Retina (tissue), 1 donor: ENCODE measurements at regions not wholly inside any gene's neighbourhood (a gene's known extent, or its start where the extent isn't known, plus 50 kb on each side); places are given as distances from the start of the nearest gene placed in this dataset.
"Not testable (repeated sequence)": the region's sequence is repeated elsewhere in the genome, so short reads cannot be mapped to it uniquely, and the experiment has no call there.

Source experiments
- DNase-seq: peaks from one replicate; pipeline ENCODE4 v3.0.0-alpha.2; 2016

GRCh38 chr6:115873901-115874300 lies 186.8 kb downstream of the FRK start:
- DNase-seq = no peak

DNA sequence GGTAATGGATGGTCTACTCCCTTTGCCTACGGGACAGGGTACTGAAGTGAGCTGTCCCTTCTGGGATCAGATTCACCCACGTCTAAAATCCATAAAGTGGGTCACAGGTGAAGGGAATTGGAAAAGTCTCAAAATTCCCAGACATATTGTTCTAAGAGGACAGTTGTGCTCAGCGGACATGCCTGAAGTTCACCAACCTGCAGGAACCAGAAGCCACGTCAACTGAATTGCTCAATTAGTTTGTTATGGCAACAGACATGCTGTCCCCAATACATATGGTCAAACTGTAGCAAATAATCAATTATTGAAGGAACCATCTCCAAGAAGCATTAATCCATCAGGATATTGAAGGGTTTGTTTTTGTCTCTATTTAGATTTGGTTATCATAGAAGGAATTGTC lies 190.2 kb downstream of the FRK start:
- peak; percentile 41 for DNase-seq

GRCh38 chr6:115865914-115866313 lies 194.8 kb downstream of the FRK start:
- no peak for DNase-seq

DNA sequence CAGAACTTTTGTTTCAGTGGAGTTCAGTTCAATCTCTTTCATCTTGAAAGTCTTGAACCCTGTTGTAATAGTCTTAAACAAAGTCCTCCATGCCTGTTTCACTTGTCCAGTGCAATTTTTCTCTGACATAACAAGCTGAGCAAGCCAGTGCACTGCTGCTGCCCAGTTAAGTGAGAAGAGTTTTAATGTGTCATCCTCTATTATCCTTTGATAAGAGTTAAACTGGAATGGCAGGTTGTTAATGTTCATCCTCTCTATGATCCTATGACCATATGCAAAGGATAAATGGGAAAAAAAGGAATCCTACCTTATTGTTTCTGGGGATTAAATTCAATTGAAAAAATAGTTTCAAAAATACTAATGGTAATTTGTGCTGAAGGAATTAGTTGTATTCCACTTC lies 197.5 kb downstream of the FRK start:
- peak; percentile 68 for DNase-seq

- not testable (repeated sequence) for DNase-seq
These were observed 199.0 kb downstream of the FRK start for GRCh38 chr6:115861658-115862057.

GRCh38 chr6:115859577-115859976 lies 201.1 kb downstream of the FRK start:
- DNase-seq = not testable (repeated sequence)

DNA sequence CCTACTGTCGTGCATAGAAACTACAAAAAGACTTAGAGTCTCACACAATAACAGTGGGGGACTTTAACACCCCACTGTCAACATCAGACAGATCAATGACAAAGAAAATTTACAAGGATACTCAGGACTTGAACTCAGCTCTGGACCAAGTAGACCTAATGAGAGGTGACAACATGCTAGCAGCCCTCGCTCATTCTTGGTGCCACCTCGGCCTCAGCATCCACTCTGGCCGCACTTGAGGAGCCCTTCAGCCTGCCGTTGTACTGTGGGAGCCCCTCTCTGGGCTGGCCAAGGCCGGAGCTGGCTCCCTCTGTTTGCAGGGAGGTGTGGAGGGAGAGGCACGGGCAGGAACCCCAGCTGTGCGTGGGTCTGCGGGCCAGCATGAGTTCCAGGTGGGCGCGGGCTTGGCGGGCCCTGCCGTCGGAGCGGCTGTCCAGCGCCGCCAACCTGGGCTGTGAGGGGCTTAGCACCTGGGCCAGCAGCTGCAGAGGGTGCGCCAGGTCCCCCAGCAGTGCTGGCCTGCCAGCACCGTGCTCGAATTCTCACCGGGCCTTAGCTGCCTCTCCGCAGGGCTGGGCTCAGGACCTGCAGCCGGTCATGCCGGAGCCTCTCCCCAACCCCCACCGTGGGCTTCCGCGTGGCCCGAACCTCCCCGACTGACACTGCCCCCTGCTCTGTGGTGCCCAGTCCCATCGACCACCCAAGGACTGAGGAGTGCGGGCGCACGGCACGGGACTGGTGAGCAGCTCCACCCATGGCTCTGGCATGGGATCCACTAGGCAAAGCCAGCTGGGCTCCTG lies 205.6 kb downstream of the FRK start:
- DNase-seq = no peak

DNA sequence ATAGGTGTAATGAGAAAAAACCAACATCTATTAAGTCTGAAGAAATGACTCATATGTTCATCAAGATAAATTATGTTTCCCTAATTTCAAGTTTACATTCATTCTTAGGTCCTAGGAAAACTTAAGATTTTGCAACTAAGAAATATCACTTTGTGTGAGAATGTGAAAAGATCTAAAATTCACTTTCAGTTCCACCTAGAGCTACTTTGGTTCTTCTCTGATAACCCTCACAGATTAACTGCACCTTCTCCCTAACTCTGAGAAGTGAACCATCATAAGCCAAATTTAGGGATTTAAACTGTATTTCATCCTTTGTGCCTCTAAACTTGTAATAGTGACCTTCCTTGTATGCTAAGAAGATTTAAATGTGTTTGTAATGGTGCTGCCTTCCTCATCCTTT lies 213.0 kb downstream of the FRK start:
- no peak for DNase-seq

DNA sequence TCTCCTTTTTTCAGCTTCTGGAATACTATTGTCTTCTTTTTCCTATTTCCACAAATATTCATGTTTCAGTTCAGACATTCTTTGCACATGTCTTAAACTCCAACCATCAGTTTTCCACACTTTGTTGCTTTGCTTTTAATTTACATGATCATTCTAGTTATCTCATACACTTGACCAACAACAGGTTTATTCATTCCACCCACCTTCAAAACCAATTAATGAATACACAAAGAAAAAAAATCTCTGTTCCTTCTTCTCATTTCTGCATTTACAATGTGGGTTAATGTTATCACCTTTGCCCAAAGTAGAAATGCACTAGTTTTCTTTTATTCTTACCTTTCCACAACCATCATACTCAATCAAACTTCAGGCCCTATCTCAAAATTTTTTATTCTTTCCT lies 216.7 kb downstream of the FRK start:
- DNase-seq = no peak

DNA sequence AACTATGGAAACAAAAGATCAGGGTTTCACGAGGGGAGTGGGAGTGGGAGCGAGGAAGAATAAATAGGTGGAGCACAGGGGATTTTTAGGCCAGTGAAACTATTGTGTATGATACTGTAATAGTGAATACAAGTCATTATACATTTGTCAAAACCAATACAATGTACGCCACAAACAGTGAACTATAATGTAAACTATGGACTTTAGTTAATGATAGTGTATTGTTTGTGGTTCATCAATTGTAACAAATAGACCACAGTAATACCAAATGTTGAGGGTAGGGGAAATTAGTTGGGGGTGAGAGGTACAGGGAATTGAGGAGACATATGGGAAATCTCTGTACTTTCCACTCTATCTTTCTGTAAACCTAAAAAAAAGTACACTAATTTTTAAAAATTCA lies 218.4 kb downstream of the FRK start:
- no peak for DNase-seq

DNA sequence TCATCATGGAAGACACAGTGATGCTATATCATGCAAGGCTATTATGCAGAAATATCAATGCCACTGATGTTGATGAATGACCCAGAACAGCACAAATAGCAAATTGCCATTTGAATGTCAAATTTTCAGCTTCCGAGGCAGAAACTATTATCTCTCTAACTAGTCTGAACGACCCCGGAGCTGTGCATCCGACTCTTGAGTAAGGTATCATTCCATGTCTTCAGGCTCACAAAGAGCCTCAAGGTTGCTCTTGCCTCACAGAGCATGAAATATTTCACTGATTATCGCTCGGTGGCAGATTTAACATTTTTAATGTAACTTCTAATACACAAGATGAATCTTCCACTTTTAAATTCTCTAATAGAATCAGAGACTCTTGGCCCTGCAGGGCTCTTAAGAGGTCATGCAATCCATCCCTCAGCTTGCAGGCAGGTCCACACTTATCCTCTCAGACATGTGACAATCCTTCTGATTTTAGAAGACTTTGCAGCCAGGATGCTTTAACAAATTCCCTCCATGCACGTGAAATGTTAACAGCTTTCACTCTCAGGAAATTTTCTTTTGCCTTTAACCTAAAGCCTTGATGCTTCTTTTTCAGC lies 221.0 kb downstream of the FRK start:
- no peak for DNase-seq

- no peak for DNase-seq
These were observed 221.8 kb downstream of the FRK start for GRCh38 chr6:115838763-115839401.

- no peak for DNase-seq
These were observed 222.5 kb downstream of the FRK start for GRCh38 chr6:115838216-115838615.

GRCh38 chr6:115836374-115836773 lies 224.3 kb downstream of the FRK start:
- not testable (repeated sequence) for DNase-seq

DNA sequence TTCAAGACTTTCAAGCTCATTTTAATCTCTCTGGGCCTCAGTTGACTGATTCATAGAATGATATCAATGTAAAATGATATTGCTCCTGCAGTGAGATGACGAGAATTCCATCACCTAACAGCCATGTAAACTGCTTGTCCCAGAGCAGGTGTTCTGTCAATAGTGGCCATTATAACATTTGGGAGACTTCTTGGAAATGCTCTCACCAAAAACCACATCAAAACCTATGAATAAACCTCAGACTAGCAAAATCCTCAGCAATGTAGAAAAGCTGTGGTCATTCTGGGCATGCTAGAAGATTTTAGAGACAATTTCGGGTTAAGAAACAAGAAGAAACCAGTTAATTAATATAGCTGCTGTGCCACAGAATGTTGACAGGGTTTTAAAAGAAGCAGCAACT lies 225.4 kb downstream of the FRK start:
- DNase-seq = no peak

GRCh38 chr6:115834542-115834941 lies 226.1 kb downstream of the FRK start:
- not testable (repeated sequence) for DNase-seq

DNA sequence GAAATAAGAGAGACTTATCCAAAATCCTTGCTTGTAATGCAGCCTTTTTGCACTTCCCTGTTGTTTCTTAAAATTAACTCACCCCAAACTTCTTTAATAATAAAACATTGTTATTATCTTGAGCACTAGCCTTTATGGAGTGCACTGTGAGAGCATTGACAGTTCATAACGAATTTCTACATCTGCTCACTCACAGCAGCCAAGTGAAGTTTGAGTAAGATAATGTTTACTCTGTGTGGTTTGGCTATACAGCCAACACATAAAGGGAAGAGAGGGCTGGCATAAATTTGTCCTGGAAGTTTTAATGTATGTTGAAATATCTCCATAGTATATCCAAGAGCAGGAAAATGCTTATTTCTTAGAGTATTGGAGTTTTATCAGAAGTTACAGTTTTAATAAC lies 227.9 kb downstream of the FRK start:
- no peak for DNase-seq

GRCh38 chr6:115832186-115832585 lies 228.5 kb downstream of the FRK start:
- no peak for DNase-seq

GRCh38 chr6:115830895-115831294 lies 229.8 kb downstream of the FRK start:
- DNase-seq = no peak

GRCh38 chr6:115821798-115822197 lies 238.9 kb downstream of the FRK start:
- DNase-seq = no peak

DNA sequence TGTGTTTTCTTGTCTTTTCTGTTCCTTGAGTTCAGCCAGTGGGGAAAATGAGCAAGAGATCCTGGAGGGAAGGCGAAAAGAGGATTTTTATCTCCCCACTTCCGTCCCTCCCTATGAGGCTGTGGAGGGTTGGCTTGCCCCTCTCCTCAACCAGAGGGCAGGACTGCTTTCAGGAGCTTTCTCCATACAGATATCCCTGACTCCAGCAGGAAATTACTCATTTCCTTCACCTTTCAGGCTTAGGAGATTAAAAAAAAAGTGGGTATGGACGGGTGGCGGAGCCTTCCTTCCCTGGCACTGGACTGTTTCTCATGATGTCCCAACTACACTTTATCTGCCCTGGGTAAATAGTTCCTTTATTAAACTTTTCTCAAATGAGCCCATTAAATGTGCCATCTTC lies 241.2 kb downstream of the FRK start:
- DNase-seq = no peak

GRCh38 chr6:115817161-115817560 lies 243.5 kb downstream of the FRK start:
- no peak for DNase-seq

DNA sequence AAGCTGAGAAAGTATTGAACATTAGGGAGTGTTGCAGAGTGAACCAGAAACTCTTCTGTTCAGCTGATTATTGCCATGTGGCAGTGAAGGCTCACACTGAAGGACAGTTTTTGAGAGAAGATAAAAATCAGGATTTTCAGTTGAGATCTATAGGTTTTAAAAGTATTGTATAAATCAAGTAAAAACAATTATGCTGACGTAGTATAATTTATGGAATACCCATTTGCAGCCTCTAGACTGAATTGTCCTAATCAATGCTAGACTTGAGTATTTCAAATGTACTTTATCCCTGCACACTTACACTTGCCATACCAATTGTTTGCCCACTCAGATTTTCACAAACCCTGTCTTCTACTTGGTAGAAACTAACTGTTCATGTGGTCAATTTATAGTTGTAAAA lies 245.8 kb downstream of the FRK start:
- DNase-seq = no peak

- DNase-seq = no peak
These were observed 249.2 kb downstream of the FRK start for GRCh38 chr6:115811541-115811940.
